HepG2 (cell line): ENCODE measurements at regions not wholly inside any gene's neighbourhood (a gene's known extent, or its start where the extent isn't known, plus 50 kb on each side); places are given as distances from the start of the nearest gene placed in this dataset.

Experiments used
- LCORL ChIP-seq, 2 experiments: fragments of 450-650 bp in 1 of 2; sonication (generic) in 1 of 2; formaldehyde crosslinking in 1 of 2; IDR thresholded peaks; 2 replicates each; pipeline versions ENCODE4 v1.5.0 to v1.6.1; 2017 to 2020; ENCODE audit warnings: antibody characterized with exemption in 1 of 2, missing genetic modification reagents in 1 of 2
- MBD4 ChIP-seq: IDR thresholded peaks from 2 replicates; pipeline ENCODE4 v1.6.1; 2012; ENCODE audit warnings: low read length, inconsistent platforms, borderline replicate concordance
- NR2F6 ChIP-seq, 2 experiments: IDR thresholded peaks; 2 replicates each; pipeline ENCODE4 v1.6.1; 2016; ENCODE audit warnings: antibody characterized with exemption in 1 of 2, mild to moderate bottlenecking in 1 of 2
- PLRG1 ChIP-seq: fragments of 450-650 bp; conservative IDR thresholded peaks from 2 replicates; pipeline ENCODE4 v1.6.1; 2016
- THYN1 ChIP-seq: sonication (generic); formaldehyde crosslinking; IDR thresholded peaks from 2 replicates; pipeline ENCODE4 v1.8.1; 2023; ENCODE audit warnings: low read depth, mild to moderate bottlenecking, moderate library complexity, missing genetic modification reagents, borderline replicate concordance
- ZNF121 ChIP-seq: sonication (generic); formaldehyde crosslinking; IDR thresholded peaks from 2 replicates; pipeline ENCODE4 v1.5.0; 2020; ENCODE audit warnings: mild to moderate bottlenecking, missing genetic modification reagents
- ZNF780A ChIP-seq: sonication (generic); formaldehyde crosslinking; IDR thresholded peaks from 2 replicates; pipeline ENCODE4 v1.8.0; 2022; ENCODE audit warnings: mild to moderate bottlenecking, missing genetic modification reagents, moderate library complexity
- ZSCAN21 ChIP-seq: sonication (generic); formaldehyde crosslinking; IDR thresholded peaks from 2 replicates; pipeline ENCODE4 v1.8.0; 2022; ENCODE audit warnings: mild to moderate bottlenecking, missing genetic modification reagents, moderate library complexity, borderline replicate concordance
- TF ChIP-seq, protein P1 (sequence below): sonication (generic); formaldehyde crosslinking; IDR thresholded peaks from 2 replicates; pipeline ENCODE4 v1.4.0; 2020; ENCODE audit warnings: missing genetic modification reagents
- TF ChIP-seq, protein P2 (sequence below), 2 experiments: sonication (generic) in 1 of 2; formaldehyde crosslinking in 1 of 2; IDR thresholded peaks; 2 replicates each; pipeline versions ENCODE4 v1.5.1 to v1.6.1; 2011 to 2020; ENCODE audit warnings: borderline replicate concordance in 1 of 2, low read depth in 1 of 2, low read length in 1 of 2, mild to moderate bottlenecking in 1 of 2, missing genetic modification reagents in 1 of 2, moderate library complexity in 1 of 2
- TF ChIP-seq, protein P3 (sequence below), 2 experiments: sonication (generic) in 1 of 2; formaldehyde crosslinking in 1 of 2; IDR thresholded peaks; 2 replicates each; pipeline versions ENCODE4 v1.4.0 to v1.6.1; 2018 to 2020; ENCODE audit warnings: missing genetic modification reagents in 2 of 2, borderline replicate concordance in 1 of 2, low read depth in 1 of 2, mild to moderate bottlenecking in 1 of 2, missing biosample characterization in 1 of 2
- TF ChIP-seq, protein P4 (sequence below): sonication (generic); formaldehyde crosslinking; IDR thresholded peaks from 2 replicates; pipeline ENCODE4 v1.4.0; 2020; ENCODE audit warnings: missing genetic modification reagents, borderline replicate concordance
- TF ChIP-seq, protein P5 (sequence below): sonication (generic); formaldehyde crosslinking; IDR thresholded peaks from 2 replicates; pipeline ENCODE4 v1.4.0; 2020; ENCODE audit warnings: mild to moderate bottlenecking, missing genetic modification reagents
- TF ChIP-seq, protein P6 (sequence below): IDR thresholded peaks from 2 replicates; pipeline ENCODE4 v1.6.1; 2016; ENCODE audit warnings: control low read depth

DNA sequence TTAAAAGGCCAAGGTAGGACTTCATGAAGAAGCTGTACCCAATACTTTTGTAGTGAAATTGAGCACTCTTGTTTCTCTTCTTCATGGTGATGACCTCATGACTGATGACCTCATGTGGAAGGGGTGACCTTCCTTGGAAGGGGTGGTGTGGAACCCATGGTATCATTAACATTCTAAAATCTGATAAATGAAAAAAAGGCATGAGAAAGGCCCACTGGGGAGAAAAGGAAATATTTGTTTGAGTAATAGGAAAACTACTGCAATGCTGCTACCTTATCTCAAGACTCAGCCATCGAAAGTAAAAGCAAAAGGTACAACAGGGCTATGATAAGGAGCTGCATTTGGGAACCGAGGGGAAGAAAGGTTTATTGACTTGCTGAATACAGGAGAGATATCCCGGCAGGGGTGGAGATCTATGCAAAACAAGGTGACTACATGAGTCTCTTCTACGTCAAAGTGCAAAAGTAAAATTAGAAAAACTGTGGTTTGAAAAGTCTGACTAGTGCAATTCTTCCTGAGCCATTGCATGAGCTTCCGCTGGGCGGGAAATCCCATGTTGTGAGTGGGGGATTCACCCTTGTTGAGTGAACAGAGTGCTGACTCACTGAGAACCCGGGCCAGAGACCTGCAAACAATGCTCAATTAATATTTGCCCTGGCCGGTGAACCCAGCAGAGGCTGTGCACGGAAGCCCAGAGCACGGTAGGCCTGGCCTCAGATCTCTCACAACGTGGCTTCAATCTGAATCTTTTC lies 138.9 kb upstream of the RFC3 start (continued):
- TF ChIP-seq, protein P1, sequence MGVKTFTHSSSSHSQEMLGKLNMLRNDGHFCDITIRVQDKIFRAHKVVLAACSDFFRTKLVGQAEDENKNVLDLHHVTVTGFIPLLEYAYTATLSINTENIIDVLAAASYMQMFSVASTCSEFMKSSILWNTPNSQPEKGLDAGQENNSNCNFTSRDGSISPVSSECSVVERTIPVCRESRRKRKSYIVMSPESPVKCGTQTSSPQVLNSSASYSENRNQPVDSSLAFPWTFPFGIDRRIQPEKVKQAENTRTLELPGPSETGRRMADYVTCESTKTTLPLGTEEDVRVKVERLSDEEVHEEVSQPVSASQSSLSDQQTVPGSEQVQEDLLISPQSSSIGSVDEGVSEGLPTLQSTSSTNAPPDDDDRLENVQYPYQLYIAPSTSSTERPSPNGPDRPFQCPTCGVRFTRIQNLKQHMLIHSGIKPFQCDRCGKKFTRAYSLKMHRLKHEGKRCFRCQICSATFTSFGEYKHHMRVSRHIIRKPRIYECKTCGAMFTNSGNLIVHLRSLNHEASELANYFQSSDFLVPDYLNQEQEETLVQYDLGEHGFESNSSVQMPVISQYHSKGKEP: no peak
- no peak for TF ChIP-seq ZNF780A (CRISPR knock-in tag)
- TF ChIP-seq, protein P2, sequence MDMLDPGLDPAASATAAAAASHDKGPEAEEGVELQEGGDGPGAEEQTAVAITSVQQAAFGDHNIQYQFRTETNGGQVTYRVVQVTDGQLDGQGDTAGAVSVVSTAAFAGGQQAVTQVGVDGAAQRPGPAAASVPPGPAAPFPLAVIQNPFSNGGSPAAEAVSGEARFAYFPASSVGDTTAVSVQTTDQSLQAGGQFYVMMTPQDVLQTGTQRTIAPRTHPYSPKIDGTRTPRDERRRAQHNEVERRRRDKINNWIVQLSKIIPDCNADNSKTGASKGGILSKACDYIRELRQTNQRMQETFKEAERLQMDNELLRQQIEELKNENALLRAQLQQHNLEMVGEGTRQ (IDR thresholded peaks at IDR 0.05; ENCODE audit: low read depth, low read length): no peak
- TF ChIP-seq, protein P2 (CRISPR knock-in tag; IDR thresholded peaks at IDR 0.05; ENCODE audit: borderline replicate concordance): no peak
- TF ChIP-seq LCORL (IDR thresholded peaks at IDR 0.05): no peak
- TF ChIP-seq LCORL (CRISPR knock-in tag; IDR thresholded peaks at IDR 0.05): peak; percentile 57; the same call in 1 of the 2 replicates
- TF ChIP-seq, protein P3, sequence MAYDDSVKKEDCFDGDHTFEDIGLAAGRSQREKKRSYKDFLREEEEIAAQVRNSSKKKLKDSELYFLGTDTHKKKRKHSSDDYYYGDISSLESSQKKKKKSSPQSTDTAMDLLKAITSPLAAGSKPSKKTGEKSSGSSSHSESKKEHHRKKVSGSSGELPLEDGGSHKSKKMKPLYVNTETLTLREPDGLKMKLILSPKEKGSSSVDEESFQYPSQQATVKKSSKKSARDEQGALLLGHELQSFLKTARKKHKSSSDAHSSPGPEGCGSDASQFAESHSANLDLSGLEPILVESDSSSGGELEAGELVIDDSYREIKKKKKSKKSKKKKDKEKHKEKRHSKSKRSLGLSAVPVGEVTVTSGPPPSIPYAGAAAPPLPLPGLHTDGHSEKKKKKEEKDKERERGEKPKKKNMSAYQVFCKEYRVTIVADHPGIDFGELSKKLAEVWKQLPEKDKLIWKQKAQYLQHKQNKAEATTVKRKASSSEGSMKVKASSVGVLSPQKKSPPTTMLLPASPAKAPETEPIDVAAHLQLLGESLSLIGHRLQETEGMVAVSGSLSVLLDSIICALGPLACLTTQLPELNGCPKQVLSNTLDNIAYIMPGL (CRISPR knock-in tag; IDR thresholded peaks at IDR 0.05; ENCODE audit: borderline replicate concordance in 1 of 2, low read depth in 1 of 2): peak; percentile 45 to 66; a peak in 2 of 4 replicates
- no peak for TF ChIP-seq THYN1 (CRISPR knock-in tag)
- TF ChIP-seq, protein P4, sequence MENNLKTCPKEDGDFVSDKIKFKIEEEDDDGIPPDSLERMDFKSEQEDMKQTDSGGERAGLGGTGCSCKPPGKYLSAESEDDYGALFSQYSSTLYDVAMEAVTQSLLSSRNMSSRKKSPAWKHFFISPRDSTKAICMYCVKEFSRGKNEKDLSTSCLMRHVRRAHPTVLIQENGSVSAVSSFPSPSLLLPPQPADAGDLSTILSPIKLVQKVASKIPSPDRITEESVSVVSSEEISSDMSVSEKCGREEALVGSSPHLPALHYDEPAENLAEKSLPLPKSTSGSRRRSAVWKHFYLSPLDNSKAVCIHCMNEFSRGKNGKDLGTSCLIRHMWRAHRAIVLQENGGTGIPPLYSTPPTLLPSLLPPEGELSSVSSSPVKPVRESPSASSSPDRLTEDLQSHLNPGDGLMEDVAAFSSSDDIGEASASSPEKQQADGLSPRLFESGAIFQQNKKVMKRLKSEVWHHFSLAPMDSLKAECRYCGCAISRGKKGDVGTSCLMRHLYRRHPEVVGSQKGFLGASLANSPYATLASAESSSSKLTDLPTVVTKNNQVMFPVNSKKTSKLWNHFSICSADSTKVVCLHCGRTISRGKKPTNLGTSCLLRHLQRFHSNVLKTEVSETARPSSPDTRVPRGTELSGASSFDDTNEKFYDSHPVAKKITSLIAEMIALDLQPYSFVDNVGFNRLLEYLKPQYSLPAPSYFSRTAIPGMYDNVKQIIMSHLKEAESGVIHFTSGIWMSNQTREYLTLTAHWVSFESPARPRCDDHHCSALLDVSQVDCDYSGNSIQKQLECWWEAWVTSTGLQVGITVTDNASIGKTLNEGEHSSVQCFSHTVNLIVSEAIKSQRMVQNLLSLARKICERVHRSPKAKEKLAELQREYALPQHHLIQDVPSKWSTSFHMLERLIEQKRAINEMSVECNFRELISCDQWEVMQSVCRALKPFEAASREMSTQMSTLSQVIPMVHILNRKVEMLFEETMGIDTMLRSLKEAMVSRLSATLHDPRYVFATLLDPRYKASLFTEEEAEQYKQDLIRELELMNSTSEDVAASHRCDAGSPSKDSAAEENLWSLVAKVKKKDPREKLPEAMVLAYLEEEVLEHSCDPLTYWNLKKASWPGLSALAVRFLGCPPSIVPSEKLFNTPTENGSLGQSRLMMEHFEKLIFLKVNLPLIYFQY (CRISPR knock-in tag): peak; percentile 71; the same call in 1 of the 2 replicates
- TF ChIP-seq ZNF121 (CRISPR knock-in tag): 0 out of 2 replicates have a peak, but pooled peaks have one; percentile 11
- TF ChIP-seq PLRG1: no peak
- TF ChIP-seq ZSCAN21 (CRISPR knock-in tag): no peak
- TF ChIP-seq, protein P5, sequence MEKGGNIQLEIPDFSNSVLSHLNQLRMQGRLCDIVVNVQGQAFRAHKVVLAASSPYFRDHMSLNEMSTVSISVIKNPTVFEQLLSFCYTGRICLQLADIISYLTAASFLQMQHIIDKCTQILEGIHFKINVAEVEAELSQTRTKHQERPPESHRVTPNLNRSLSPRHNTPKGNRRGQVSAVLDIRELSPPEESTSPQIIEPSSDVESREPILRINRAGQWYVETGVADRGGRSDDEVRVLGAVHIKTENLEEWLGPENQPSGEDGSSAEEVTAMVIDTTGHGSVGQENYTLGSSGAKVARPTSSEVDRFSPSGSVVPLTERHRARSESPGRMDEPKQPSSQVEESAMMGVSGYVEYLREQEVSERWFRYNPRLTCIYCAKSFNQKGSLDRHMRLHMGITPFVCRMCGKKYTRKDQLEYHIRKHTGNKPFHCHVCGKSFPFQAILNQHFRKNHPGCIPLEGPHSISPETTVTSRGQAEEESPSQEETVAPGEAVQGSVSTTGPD (CRISPR knock-in tag): peak; percentile 78; the same call in 1 of the 2 replicates
- TF ChIP-seq NR2F6 (IDR thresholded peaks at IDR 0.05): peak; percentile 82
- TF ChIP-seq NR2F6 (CRISPR knock-in tag; IDR thresholded peaks at IDR 0.05): peak; percentile 80
- TF ChIP-seq, protein P6, sequence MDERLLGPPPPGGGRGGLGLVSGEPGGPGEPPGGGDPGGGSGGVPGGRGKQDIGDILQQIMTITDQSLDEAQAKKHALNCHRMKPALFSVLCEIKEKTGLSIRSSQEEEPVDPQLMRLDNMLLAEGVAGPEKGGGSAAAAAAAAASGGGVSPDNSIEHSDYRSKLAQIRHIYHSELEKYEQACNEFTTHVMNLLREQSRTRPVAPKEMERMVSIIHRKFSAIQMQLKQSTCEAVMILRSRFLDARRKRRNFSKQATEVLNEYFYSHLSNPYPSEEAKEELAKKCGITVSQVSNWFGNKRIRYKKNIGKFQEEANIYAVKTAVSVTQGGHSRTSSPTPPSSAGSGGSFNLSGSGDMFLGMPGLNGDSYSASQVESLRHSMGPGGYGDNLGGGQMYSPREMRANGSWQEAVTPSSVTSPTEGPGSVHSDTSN (CRISPR knock-in tag): no peak
- no peak for TF ChIP-seq MBD4
